GM18498 (cell line): ENCODE measurements at regions not wholly inside any gene's neighbourhood (a gene's known extent, or its start where the extent isn't known, plus 50 kb on each side); places are given as distances from the start of the nearest gene placed in this dataset.

Source experiments
- ATAC-seq: cut with Tn5 transposase; IDR thresholded peaks from one replicate; pipeline ENCODE4 v1.9.1; 2021; ENCODE audit warnings: mild to moderate bottlenecking, moderate library complexity; ENCODE audit not compliant: unreplicated experiment

- ATAC-seq: no peak
These were observed 67.5 kb upstream of the SLC6A6 start for GRCh38 chr3:14334936-14335335.

GRCh38 chr3:14335774-14336748 lies 66.3 kb upstream of the SLC6A6 start:
- ATAC-seq: no peak

GRCh38 chr3:14336749-14337598 lies 65.4 kb upstream of the SLC6A6 start:
- no peak for ATAC-seq

- no peak for ATAC-seq
These were observed 64.6 kb upstream of the SLC6A6 start for GRCh38 chr3:14337828-14338227.

- ATAC-seq: no peak
These were observed 64.2 kb upstream of the SLC6A6 start for GRCh38 chr3:14338242-14338641.

GRCh38 chr3:14338898-14339458 lies 63.4 kb upstream of the SLC6A6 start:
- ATAC-seq: no peak

- ATAC-seq: no peak
These were observed 61.3 kb upstream of the SLC6A6 start for GRCh38 chr3:14340960-14341708.

GRCh38 chr3:14343338-14344112 lies 58.9 kb upstream of the SLC6A6 start:
- ATAC-seq: no peak

GRCh38 chr3:14344351-14344750 lies 58.1 kb upstream of the SLC6A6 start:
- ATAC-seq: no peak

GRCh38 chr3:14345496-14346150 lies 56.8 kb upstream of the SLC6A6 start:
- ATAC-seq: no peak

- ATAC-seq: no peak
These were observed 56.2 kb upstream of the SLC6A6 start for GRCh38 chr3:14346191-14346590.

GRCh38 chr3:14346642-14347041 lies 55.8 kb upstream of the SLC6A6 start:
- no peak for ATAC-seq

GRCh38 chr3:14347110-14347509 lies 55.3 kb upstream of the SLC6A6 start:
- no peak for ATAC-seq

GRCh38 chr3:14351617-14352001 lies 50.8 kb upstream of the SLC6A6 start:
- no peak for ATAC-seq

- no peak for ATAC-seq
These were observed 50.3 kb upstream of the SLC6A6 start for GRCh38 chr3:14352002-14352627.
